Panc1 (cell line): ENCODE measurements at regions not wholly inside any gene's neighbourhood (a gene's known extent, or its start where the extent isn't known, plus 50 kb on each side); places are given as distances from the start of the nearest gene placed in this dataset.

ENCODE experiments used
- ATAC-seq: fragments of 200-7000 bp; cut with Tn5 transposase; 2 replicates; pipeline ENCODE4 v1.9.1; 2020; ENCODE audit warnings: mild to moderate bottlenecking, moderate library complexity
- BruUV-seq: library from RNA; stranded (reverse); fragments of 400-500 nt; replicated peaks from 2 replicates; lab custom pipeline; 2021; lab: Mats Ljungman, UMichigan
- CTCF ChIA-PET: fragments of 300-600 bp; sonication (Branson Sonifier 250); formaldehyde crosslinking; loops from one replicate; lab custom pipeline; 2022; ENCODE audit warnings: antibody characterized with exemption; lab: Charles Lee
- POLR2A ChIA-PET: fragments of 300-600 bp; sonication (Branson Sonifier 250); formaldehyde crosslinking; loops from one replicate; lab custom pipeline; 2022; ENCODE audit warnings: antibody characterized with exemption; lab: Charles Lee
- DNase-seq: peaks from one replicate; pipeline ENCODE4 v3.0.0-alpha.2; 2010; ENCODE audit warnings: low read depth, low spot score
- H3K27ac ChIP-seq: 2 replicates; pipeline ENCODE4 v1.5.1; 2011; ENCODE audit warnings: mild to moderate bottlenecking, low read length, inconsistent platforms
- H3K27me3 ChIP-seq: fragments of 200-500 bp; sonication (Bioruptor generic); 2 replicates; pipeline ENCODE4 v1.6.0; 2014; ENCODE audit warnings: low read length, inconsistent platforms; ENCODE audit not compliant: control insufficient read depth, insufficient read depth
- H3K36me3 ChIP-seq: fragments of 200-500 bp; sonication (Bioruptor generic); 2 replicates; pipeline ENCODE4 v1.5.1; 2014; ENCODE audit warnings: inconsistent platforms, mild to moderate bottlenecking, low read length, moderate library complexity; ENCODE audit not compliant: control insufficient read depth, insufficient read depth
- H3K4me1 ChIP-seq: 2 replicates; pipeline ENCODE4 v1.5.1; 2011; ENCODE audit warnings: inconsistent platforms, mild to moderate bottlenecking, low read length, moderate library complexity; ENCODE audit not compliant: control insufficient read depth, insufficient read depth
- H3K4me3 ChIP-seq, 2 experiments: 2 replicates each; pipeline ENCODE4 v1.5.1; 2011 to 2012; ENCODE audit warnings: low read depth in 2 of 2, low read length in 2 of 2, mild to moderate bottlenecking in 2 of 2, inconsistent platforms in 1 of 2, moderate library complexity in 1 of 2
- H3K9me3 ChIP-seq: fragments of 200-500 bp; sonication (Bioruptor generic); 2 replicates; pipeline ENCODE4 v1.5.1; 2014; ENCODE audit warnings: low read depth, mild to moderate bottlenecking, inconsistent platforms, low read length, moderate library complexity; ENCODE audit not compliant: control insufficient read depth, insufficient read depth
- CTCF ChIP-seq: fragments of 450-650 bp; IDR thresholded peaks from 2 replicates; pipeline ENCODE4 v1.5.1; 2017; ENCODE audit warnings: mild to moderate bottlenecking
- POLR2AphosphoS5 ChIP-seq: IDR thresholded peaks from 2 replicates; pipeline ENCODE4 v1.6.1; 2012; ENCODE audit warnings: mild to moderate bottlenecking, low read depth, low read length, moderate library complexity
- REST ChIP-seq, 2 experiments: IDR thresholded peaks; 2 replicates each; pipeline ENCODE4 v1.6.1; 2011 to 2012; ENCODE audit warnings: low read depth in 2 of 2, control low read depth in 1 of 2, low read length in 1 of 2, mild to moderate bottlenecking in 1 of 2, moderate library complexity in 1 of 2; ENCODE audit not compliant: insufficient read depth in 1 of 2
- SIN3A ChIP-seq: IDR thresholded peaks from 2 replicates; pipeline ENCODE4 v1.6.1; 2012; ENCODE audit warnings: low read depth, mild to moderate bottlenecking, low read length, moderate library complexity, borderline replicate concordance; ENCODE audit not compliant: insufficient read depth
- TCF7L2 ChIP-seq: IDR thresholded peaks from 2 replicates; pipeline ENCODE4 v1.6.1; 2011; ENCODE audit warnings: mild to moderate bottlenecking, low read depth, low read length, inconsistent platforms
- in situ Hi-C: cut with HindIII; loops from 2 replicates; pipeline ENCODE4 v1.10.0; 2016; ENCODE audit warnings: low sequenced_read_pairs, low pct_unique_long_range_greater_than_20kb
- intact Hi-C: fragments of 100-400 bp; cut with micrococcal nuclease; formaldehyde crosslinking; loops from one replicate; pipeline ENCODE4 v1.10.0; 2022; ENCODE audit not compliant: unreplicated experiment

- Histone ChIP-seq H3K27me3 (no peaks in the 10 kb centered on the region), H3K9me3 (peaks cover 2% of the 10 kb centered on the region; the same call in 1 of the 2 replicates), H3K4me3 (no peak overlapping the region), H3K4me1 (no peaks in the 10 kb centered on the region), H3K27ac (no peak overlapping the region), H3K36me3 (no peaks in the 10 kb centered on the region)
- no TSS peak for BruUV-seq
- TF ChIP-seq CTCF (no peak), TCF7L2 (no peak), REST (IDR thresholded peaks at IDR 0.05; ENCODE audit: insufficient read depth in 1 of 2, low read depth in 2 of 2, low read length in 1 of 2) (no peak)
- in situ Hi-C loops (no loop called here), intact Hi-C loops (no loop called here)
- no peak for DNase-seq
- no peak for ATAC-seq
- ChIA-PET CTCF (interaction anchor here (0.5 kb wide), 1 partner anchor 9 kb away, joined by 3 read pairs; no protein-coding TSS in a partner anchor), POLR2A (no interaction called here)
Observed at GRCh38 chr15:54987881-54988280, 208.9 kb downstream of the RSL24D1 start.

GRCh38 chr15:54979964-54980363 is 216.8 kb downstream of the RSL24D1 start:
- no peak for DNase-seq
- H3K4me3 ChIP-seq, result no peak overlapping the region
- no peak overlapping the region for H3K27ac ChIP-seq
- CTCF ChIA-PET, result no interaction called here
- TF ChIP-seq CTCF (no peak), TCF7L2 (no peak), SIN3A (no peak), REST (IDR thresholded peaks at IDR 0.05; ENCODE audit: insufficient read depth in 1 of 2, low read depth in 2 of 2, low read length in 1 of 2) (no peak), POLR2AphosphoS5 (no peak)
- intact Hi-C loops (no loop called here), in situ Hi-C loops (no loop called here)
- H3K36me3 ChIP-seq, result no peaks in the 10 kb centered on the region
- no TSS peak for BruUV-seq
- 0 out of 2 replicates have a peak, but pooled peaks cover 2% of the 10 kb centered on the region for H3K9me3 ChIP-seq
- no peaks in the 10 kb centered on the region for H3K4me1 ChIP-seq
- ATAC-seq, result no peak
- POLR2A ChIA-PET, result no interaction called here
- H3K27me3 ChIP-seq, result no peaks in the 10 kb centered on the region
